Heart right ventricle (tissue), 16 donors: ENCODE measurements at regions not wholly inside any gene's neighbourhood (a gene's known extent, or its start where the extent isn't known, plus 50 kb on each side); places are given as distances from the start of the nearest gene placed in this dataset.

ENCODE experiments used
- ATAC-seq, 8 donors: fragments of 200-7000 bp; cut with Tn5 transposase; one replicate each; pipeline ENCODE4 v1.9.1; 2020; ENCODE audit warnings: mild to moderate bottlenecking in 8 of 8, moderate library complexity in 8 of 8, moderate number of reproducible peaks in 1 of 8
- DNase-seq, 2 donors: peaks; one replicate each; pipeline ENCODE4 v3.0.0-alpha.2; 2020
- H3K27ac ChIP-seq, 10 donors: fragments of 200-600 bp; sonication (generic) in 2 of 10; one replicate each; pipeline versions ENCODE4 v1.5.0 to v1.8.0; 2020 to 2022; ENCODE audit warnings: mild to moderate bottlenecking in 3 of 10
- H3K27me3 ChIP-seq, 7 donors: fragments of 200-600 bp; one replicate each; pipeline ENCODE4 v1.8.0; 2021 to 2022; ENCODE audit warnings: mild to moderate bottlenecking in 2 of 7
- H3K36me3 ChIP-seq, 9 donors: fragments of 200-600 bp; sonication (generic) in 1 of 9; one replicate each; pipeline versions ENCODE4 v1.5.0 to v1.8.0; 2020 to 2022; ENCODE audit warnings: mild to moderate bottlenecking in 2 of 9
- H3K4me1 ChIP-seq, 9 donors: fragments of 200-600 bp; sonication (generic) in 1 of 9; one replicate each; pipeline versions ENCODE4 v1.5.0 to v1.8.0; 2020 to 2022; ENCODE audit warnings: mild to moderate bottlenecking in 4 of 9
- H3K4me3 ChIP-seq, 10 donors: fragments of 200-600 bp; sonication (generic) in 2 of 10; one replicate each; pipeline versions ENCODE4 v1.5.0 to v1.8.0; 2020 to 2022; ENCODE audit warnings: mild to moderate bottlenecking in 7 of 10, moderate library complexity in 2 of 10
- H3K9me3 ChIP-seq, 11 donors: fragments of 200-600 bp in 10 of 11; sonication (generic) in 2 of 11; one replicate each; pipeline versions ENCODE4 v1.5.0 to v1.8.0; 2013 to 2022; ENCODE audit warnings: mild to moderate bottlenecking in 2 of 11, control low read depth in 1 of 11, moderate library complexity in 1 of 11
- CTCF ChIP-seq, 9 donors: fragments of 200-600 bp; sonication (generic) in 2 of 9; IDR thresholded peaks; one replicate each; pipeline versions ENCODE4 v1.5.0 to v1.8.0; 2021 to 2022; ENCODE audit warnings: antibody characterized with exemption in 9 of 9, mild to moderate bottlenecking in 5 of 9, moderate library complexity in 1 of 9
- WGBS, 2 donors: extraction: QIAGEN DNeasy Blood & Tissue Kit; methylation state at CpG; one replicate each; pipeline ENCODE4 v1.1.7; 2013; ENCODE audit warnings: inconsistent platforms in 1 of 2; 5-methylcytosine and 5-hydroxymethylcytosine counted together
- intact Hi-C, 10 donors: fragments of 100-400 bp; cut with DNase I; formaldehyde crosslinking; loops; one replicate each; pipeline versions ENCODE4 v1.11.1 to v1.14.2; 2022
- donor health status: Arrhythmogenic right ventricular cardiomyopathy.
- donor health status: ischemic (EF 13 %, LVEDD 7.1; RV severe dilation, severe dysfunction).
- donor health status: healthy with polysubstance abuse.
- donor health status: DM: no; HTN: yes; CAD: no.
- donor health status: DM: no; HTN: no; CAD: no.
- donor health status: ischemic (EF 25% LVEDD 6.9; RV normal size, moderate dysfunction).
- donor health status: ischemic (EF 25% LVEDD 5.7; RV mildly dilated, moderate dysfunction).
- donor health status: healthy.
- donor health status: DM: yes; HTN: yes; CAD: no.
- donor health status: Ischemic cardiomyopathy.
- donor health status: ischemic (EF 35%, LVEDD 5.7; RV mildly dilated, moderate dysfunction).
- donor health status: nonischemic (EF 11% LVEDD 7.7; RV severe dilation, severe dysfunction).
- donor health status: DM: yes; HTN: yes; CAD: no.
- donor health status: PGD.
- donor health status: ischemic (EF 29% LVEDD 5.4; RV normal size, mild dysfunction).
- donor health status: nonischemic (EF 23%, LVEDD 6.1; RV moderate dilation, normal function).

- H3K4me1 ChIP-seq: no peaks in the 10 kb centered on the region
- DNase-seq (no peak), ATAC-seq (no peak)
- H3K4me3 ChIP-seq: no peak overlapping the region
- no peaks in the 10 kb centered on the region for H3K36me3 ChIP-seq
- H3K27ac ChIP-seq: no peak overlapping the region
- peaks cover 0 to 3% (median 0%) of the 10 kb centered on the region in 7 donors for H3K27me3 ChIP-seq
- no peaks in the 10 kb centered on the region for H3K9me3 ChIP-seq
- 78 to 84% methylated on average over 3 of the region's 3 CpGs for WGBS, 2 donors
- no peak for TF ChIP-seq CTCF (IDR thresholded peaks at IDR 0.05)
- intact Hi-C loops: no loop called here
Observed at GRCh38 chr3:182597621-182598041, 195.7 kb upstream of the ATP11B start.

- Histone ChIP-seq H3K4me1 (no peaks in the 10 kb centered on the region), H3K27ac (no peak overlapping the region), H3K27me3 (no peaks in the 10 kb centered on the region), H3K4me3 (no peak overlapping the region), H3K36me3 (no peaks in the 10 kb centered on the region), H3K9me3 (no peaks in the 10 kb centered on the region)
- WGBS, 2 donors: 52 to 57% methylated on average over 2 of the region's 2 CpGs
- no peak for TF ChIP-seq CTCF (IDR thresholded peaks at IDR 0.05)
- DNase-seq: no peak
- intact Hi-C loops: no loop called here
- no peak for ATAC-seq
Observed at GRCh38 chr3:182601597-182601996, 191.7 kb upstream of the ATP11B start.

GRCh38 chr3:182603501-182603900 is 189.8 kb upstream of the ATP11B start:
- DNase-seq: no peak
- no peaks in the 10 kb centered on the region for H3K9me3 ChIP-seq
- H3K27me3 ChIP-seq: no peaks in the 10 kb centered on the region
- no peaks in the 10 kb centered on the region for H3K36me3 ChIP-seq
- H3K4me1 ChIP-seq: no peaks in the 10 kb centered on the region
- H3K4me3 ChIP-seq: no peak overlapping the region
- TF ChIP-seq CTCF (IDR thresholded peaks at IDR 0.05): no peak
- no peak for ATAC-seq
- intact Hi-C loops: no loop called here
- H3K27ac ChIP-seq: no peak overlapping the region

GRCh38 chr3:182605882-182606611 is 187.3 kb upstream of the ATP11B start:
- 81 to 85% methylated on average over 5 of the region's 5 CpGs for WGBS, 2 donors
- H3K4me3 ChIP-seq: no peak overlapping the region
- ATAC-seq: no peak
- no peaks in the 10 kb centered on the region for H3K27me3 ChIP-seq
- DNase-seq: no peak
- H3K4me1 ChIP-seq: no peaks in the 10 kb centered on the region
- no peak overlapping the region for H3K27ac ChIP-seq
- no peaks in the 10 kb centered on the region for H3K36me3 ChIP-seq
- TF ChIP-seq CTCF (IDR thresholded peaks at IDR 0.05): no peak
- intact Hi-C loops: no loop called here
- no peaks in the 10 kb centered on the region for H3K9me3 ChIP-seq
